GM18498 (cell line): ENCODE measurements at regions not wholly inside any gene's neighbourhood (a gene's known extent, or its start where the extent isn't known, plus 50 kb on each side); places are given as distances from the start of the nearest gene placed in this dataset.

Experiments
- ATAC-seq: cut with Tn5 transposase; IDR thresholded peaks from one replicate; pipeline ENCODE4 v1.9.1; 2021; ENCODE audit warnings: mild to moderate bottlenecking, moderate library complexity; ENCODE audit not compliant: unreplicated experiment

- no peak for ATAC-seq
Observed at GRCh38 chr3:152516216-152516615, 247.5 kb downstream of the MBNL1 start.

GRCh38 chr3:152517502-152517901 is 248.8 kb downstream of the MBNL1 start:
- no peak for ATAC-seq

- no peak for ATAC-seq
Observed at GRCh38 chr3:152518346-152518745, 249.6 kb downstream of the MBNL1 start.

- ATAC-seq, result peak; percentile 61
Observed at GRCh38 chr3:152519376-152519775, 250.6 kb downstream of the MBNL1 start.

- ATAC-seq, result no peak
Observed at GRCh38 chr3:152522036-152522435, 253.3 kb downstream of the MBNL1 start.

GRCh38 chr3:152524198-152525140 is 255.7 kb downstream of the MBNL1 start:
- ATAC-seq, result peak; percentile 64

GRCh38 chr3:152531717-152532116 is 263.0 kb downstream of the MBNL1 start:
- no peak for ATAC-seq

GRCh38 chr3:152538518-152538917 is 269.8 kb downstream of the MBNL1 start:
- ATAC-seq, result no peak

- peak; percentile 73 for ATAC-seq
Observed at GRCh38 chr3:152539191-152539764, 270.5 kb downstream of the MBNL1 start.

GRCh38 chr3:152540120-152540519 is 271.4 kb downstream of the MBNL1 start:
- no peak for ATAC-seq

- no peak for ATAC-seq
Observed at GRCh38 chr3:152547153-152547552, 278.4 kb downstream of the MBNL1 start.

- no peak for ATAC-seq
Observed at GRCh38 chr3:152549263-152549662, 280.5 kb downstream of the MBNL1 start.

GRCh38 chr3:152550284-152550683 is 281.6 kb downstream of the MBNL1 start:
- no peak for ATAC-seq

GRCh38 chr3:152554980-152555379 is 280.0 kb upstream of the P2RY1 start:
- no peak for ATAC-seq

- ATAC-seq, result no peak
Observed at GRCh38 chr3:152555666-152556291, 279.2 kb upstream of the P2RY1 start.

GRCh38 chr3:152556731-152557254 is 278.1 kb upstream of the P2RY1 start:
- peak; percentile 82 for ATAC-seq

- peak; percentile 64 for ATAC-seq
Observed at GRCh38 chr3:152557302-152557999, 277.5 kb upstream of the P2RY1 start.

- no peak for ATAC-seq
Observed at GRCh38 chr3:152558386-152558785, 276.5 kb upstream of the P2RY1 start.

GRCh38 chr3:152559246-152559645 is 275.7 kb upstream of the P2RY1 start:
- no peak for ATAC-seq

- no peak for ATAC-seq
Observed at GRCh38 chr3:152564459-152564858, 270.5 kb upstream of the P2RY1 start.
